ENCODE measurements at regions not wholly inside any gene's neighbourhood (a gene's known extent, or its start where the extent isn't known, plus 50 kb on each side); places are given as distances from the start of the nearest gene placed in this dataset.

DNA sequence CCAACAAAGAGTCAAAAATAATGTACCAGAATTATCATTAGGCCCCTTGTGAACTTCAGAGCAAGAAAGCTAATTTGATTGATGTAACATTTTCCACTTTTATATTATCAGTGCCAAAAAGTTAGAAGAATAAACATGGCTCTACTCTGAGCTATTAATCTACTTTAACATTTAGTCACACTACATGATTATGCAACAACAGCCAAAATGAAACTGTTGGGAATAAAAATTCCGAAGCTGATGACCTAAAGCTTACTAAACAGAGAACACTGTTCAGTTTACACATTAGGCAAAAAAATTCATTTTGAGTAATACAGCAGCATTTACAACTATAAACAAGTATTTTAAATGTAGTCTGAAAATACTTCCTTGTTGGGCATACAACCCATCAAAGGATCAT lies 1134.1 kb downstream of the EPHA3 start:
- Histone ChIP-seq H2BK120ac (replicated peaks; ENCODE audit: low read depth, low read length) (no peak overlapping the region), H3K27ac (ENCODE audit: low read depth, low read length) (no peak overlapping the region), H3K23ac (ENCODE audit: insufficient read length) (no peak overlapping the region), H2BK15ac (ENCODE audit: low read length) (no peak overlapping the region), H3K27me3 (replicated peaks in 1 of 4; ENCODE audit: control insufficient read depth in 3 of 4, extremely low read depth in 1 of 4, insufficient read depth in 3 of 4, low read length in 3 of 4) (no peaks in the 10 kb centered on the region), H3K4me3 (ENCODE audit: extremely low read depth in 1 of 4, insufficient read depth in 2 of 4, low read depth in 3 of 4, low read length in 4 of 4) (no peak overlapping the region), H3K14ac (ENCODE audit: insufficient read length) (no peak overlapping the region), H3K4ac (replicated peaks; ENCODE audit: insufficient read length, low read depth, low read length) (no peak overlapping the region), H2BK12ac (ENCODE audit: low read depth, low read length) (no peak overlapping the region), H3K9me3 (ENCODE audit: insufficient read depth in 2 of 2, low read depth in 1 of 2, low read length in 1 of 2) (peaks cover 0 to 2% of the 10 kb centered on the region in 2 experiments; a peak in 1 of 4 replicates), H3K9ac (replicated peaks in 1 of 4; ENCODE audit: extremely low read depth in 1 of 4, low read depth in 3 of 4, low read length in 3 of 4) (no peak overlapping the region), H3K56ac (replicated peaks; ENCODE audit: insufficient read length, low read depth, low read length) (no peak overlapping the region), H4K91ac (replicated peaks; ENCODE audit: insufficient read length, low read length) (no peak overlapping the region), H4K5ac (ENCODE audit: insufficient read length, low read depth, low read length) (no peak overlapping the region), H4K20me1 (replicated peaks in 1 of 2; ENCODE audit: control insufficient read depth in 1 of 2, insufficient read depth in 2 of 2, low read length in 2 of 2) (no peaks in the 10 kb centered on the region), H3K79me1 (ENCODE audit: low read depth, low read length) (no peaks in the 10 kb centered on the region), H3K4me1 (replicated peaks in 1 of 4; ENCODE audit: control insufficient read depth in 3 of 4, insufficient read depth in 4 of 4, low read length in 3 of 4) (no peaks in the 10 kb centered on the region), H4K8ac (ENCODE audit: extremely low read depth, insufficient read depth, low read length) (no peak overlapping the region), H2BK5ac (ENCODE audit: low read depth, low read length) (no peak overlapping the region), H3K18ac (ENCODE audit: extremely low read depth, low read length) (no peak overlapping the region), H3K4me2 (ENCODE audit: insufficient read depth in 1 of 2, low read depth in 2 of 2, low read length in 2 of 2) (no peak overlapping the region), H2AK5ac (ENCODE audit: low read depth, low read length) (no peak overlapping the region), H3K36me3 (ENCODE audit: control insufficient read depth in 2 of 4, insufficient read depth in 4 of 4, low read length in 3 of 4) (no peaks in the 10 kb centered on the region), H2BK20ac (ENCODE audit: low read length) (no peak overlapping the region), H2AFZ (ENCODE audit: low read length) (no peak overlapping the region), H3K79me2 (ENCODE audit: control insufficient read depth in 1 of 2, insufficient read depth in 2 of 2, low read length in 2 of 2) (no peaks in the 10 kb centered on the region), H3K23me2 (ENCODE audit: low read depth, low read length) (no peaks in the 10 kb centered on the region)
- 96% methylated on average over 1 of the region's 1 CpG; no CpG with 5 or more reads in 1 of the 2 experiments for WGBS, 2 experiments (ENCODE audit: extremely low coverage in 1 of 2, insufficient coverage in 1 of 2, insufficient read length in 1 of 2, insufficient replicate concordance in 2 of 2, low coverage in 1 of 2, low lambda C conversion rate in 2 of 2, missing lambda C conversion rate in 1 of 2)
- DNase-seq (ENCODE audit: low read depth in 1 of 2, low spot score in 2 of 2) (no peak), FAIRE-seq (no peak)
- TF ChIP-seq CHD7 (IDR thresholded peaks at IDR 0.05; ENCODE audit: insufficient replicate concordance, low read length) = no peak
- ChIA-PET CTCF (ENCODE audit: partially characterized antibody) (no interaction called here), POLR2A (ENCODE audit: partially characterized antibody) (no interaction called here)

All from H1 (cell line).